Heart left ventricle (tissue), 13 donors: ENCODE measurements at regions not wholly inside any gene's neighbourhood (a gene's known extent, or its start where the extent isn't known, plus 50 kb on each side); places are given as distances from the start of the nearest gene placed in this dataset.

Source experiments
- CTCF ChIP-seq, 12 donors: fragments of 200-600 bp; sonication (generic) in 4 of 12; IDR thresholded peaks; one replicate each; pipeline versions ENCODE4 v1.5.0 to v1.8.0; 2018 to 2022; ENCODE audit warnings: antibody characterized with exemption in 12 of 12, mild to moderate bottlenecking in 5 of 12
- POLR2A ChIP-seq, 2 donors: fragments of 450-650 bp; IDR thresholded peaks; one replicate each; pipeline ENCODE4 v1.6.1; 2017; ENCODE audit warnings: antibody characterized with exemption in 2 of 2, mild to moderate bottlenecking in 2 of 2, moderate library complexity in 2 of 2
- donor health status: ischemic (EF 13 %, LVEDD 7.1; RV severe dilation, severe dysfunction).
- donor health status: DM: no; HTN: yes; CAD: no.
- donor health status: DM: no; HTN: no; CAD: no.
- donor health status: ischemic (EF 25% LVEDD 6.9; RV normal size, moderate dysfunction).
- donor health status: ischemic (EF 25% LVEDD 5.7; RV mildly dilated, moderate dysfunction).
- donor health status: ischemic (EF 35%, LVEDD 5.7; RV mildly dilated, moderate dysfunction).
- donor health status: nonischemic (EF 11% LVEDD 7.7; RV severe dilation, severe dysfunction).
- donor health status: DM: yes; HTN: yes; CAD: no.
- donor health status: PGD.
- donor health status: ischemic (EF 29% LVEDD 5.4; RV normal size, mild dysfunction).
- donor health status: nonischemic (EF 23%, LVEDD 6.1; RV moderate dilation, normal function).

- TF ChIP-seq CTCF (IDR thresholded peaks at IDR 0.05) = no peak
- no peak for TF ChIP-seq POLR2A (IDR thresholded peaks at IDR 0.05)
Observed at GRCh38 chr4:43130228-43131021, 237.9 kb downstream of the GRXCR1 start.
